ENCODE measurements at regions not wholly inside any gene's neighbourhood (a gene's known extent, or its start where the extent isn't known, plus 50 kb on each side); places are given as distances from the start of the nearest gene placed in this dataset.

DNA sequence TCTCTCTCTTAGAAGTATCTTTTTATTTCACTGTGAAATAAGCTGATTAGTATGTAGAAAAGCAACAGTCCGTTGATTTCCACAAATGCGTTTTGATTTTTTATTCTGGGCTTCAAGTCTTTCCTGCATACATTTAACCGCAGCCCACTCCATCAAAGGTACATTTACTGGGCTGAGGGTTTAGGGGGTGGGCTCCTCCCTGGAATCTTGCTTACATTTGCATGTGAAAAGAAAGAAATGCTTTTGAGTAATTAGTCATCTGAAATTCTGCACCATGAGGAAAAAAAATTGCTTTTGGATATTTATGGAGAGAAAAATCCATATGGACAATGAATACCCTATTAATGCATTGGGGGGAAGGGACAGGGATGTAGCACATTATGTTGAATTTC is 178.3 kb upstream of the MCHR2 start:
- in situ Hi-C loops (cut with MboI) = no loop called here
- intact Hi-C loops (cut with micrococcal nuclease; ENCODE audit: unreplicated experiment) = loop anchor here (5.0 kb wide), 1 partner anchor 45 kb away; no protein-coding TSS in a partner anchor
- peaks cover 6% of the 10 kb centered on the region for H3K4me1 ChIP-seq (ENCODE audit: control insufficient read depth, insufficient read depth, low read length)
- FAIRE-seq = no peak
- ChIA-PET CTCF (interaction anchor here (0.7 to 1.6 kb wide), 12 partner anchors 8 to 492 kb away, joined by 3 to 5 read pairs (median 4); no protein-coding TSS in a partner anchor), SMC1A (ENCODE audit: uncharacterized antibody, unreplicated experiment) (interaction anchor here (0.9 to 2.2 kb wide), 17 partner anchors 8 to 309 kb away, joined by 3 to 14 read pairs (median 4); no protein-coding TSS in a partner anchor), RAD21 (ENCODE audit: unreplicated experiment) (interaction anchor here (1.2 to 2.0 kb wide), 4 partner anchors 46 to 65 kb away, joined by 3 to 7 read pairs (median 5); no protein-coding TSS in a partner anchor), POLR2A (interaction anchor here (1.2 to 1.6 kb wide), 2 partner anchors 14 to 45 kb away, joined by 3 read pairs; no protein-coding TSS in a partner anchor)
- H3K4me2 ChIP-seq (ENCODE audit: control insufficient read depth, insufficient read depth) = no peak overlapping the region
- no peaks in the 10 kb centered on the region for H3K27me3 ChIP-seq (replicated peaks in 1 of 2; ENCODE audit: control insufficient read depth in 2 of 2, insufficient read depth in 2 of 2, low read length in 1 of 2)
- TF ChIP-seq, protein P1, sequence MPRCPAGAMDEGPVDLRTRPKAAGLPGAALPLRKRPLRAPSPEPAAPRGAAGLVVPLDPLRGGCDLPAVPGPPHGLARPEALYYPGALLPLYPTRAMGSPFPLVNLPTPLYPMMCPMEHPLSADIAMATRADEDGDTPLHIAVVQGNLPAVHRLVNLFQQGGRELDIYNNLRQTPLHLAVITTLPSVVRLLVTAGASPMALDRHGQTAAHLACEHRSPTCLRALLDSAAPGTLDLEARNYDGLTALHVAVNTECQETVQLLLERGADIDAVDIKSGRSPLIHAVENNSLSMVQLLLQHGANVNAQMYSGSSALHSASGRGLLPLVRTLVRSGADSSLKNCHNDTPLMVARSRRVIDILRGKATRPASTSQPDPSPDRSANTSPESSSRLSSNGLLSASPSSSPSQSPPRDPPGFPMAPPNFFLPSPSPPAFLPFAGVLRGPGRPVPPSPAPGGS (IDR thresholded peaks at IDR 0.05; ENCODE audit: borderline replicate concordance, insufficient read depth, low read depth, low read length, poor library complexity, severe bottlenecking) = no peak
- TF ChIP-seq TCF7 (IDR thresholded peaks at IDR 0.05; ENCODE audit: borderline replicate concordance) (no peak), NR2C1 (IDR thresholded peaks at IDR 0.05) (no peak), KDM1A (IDR thresholded peaks at IDR 0.05; ENCODE audit: borderline replicate concordance) (no peak), RAD51 (IDR thresholded peaks at IDR 0.05) (no peak)
- TF ChIP-seq, protein P2, sequence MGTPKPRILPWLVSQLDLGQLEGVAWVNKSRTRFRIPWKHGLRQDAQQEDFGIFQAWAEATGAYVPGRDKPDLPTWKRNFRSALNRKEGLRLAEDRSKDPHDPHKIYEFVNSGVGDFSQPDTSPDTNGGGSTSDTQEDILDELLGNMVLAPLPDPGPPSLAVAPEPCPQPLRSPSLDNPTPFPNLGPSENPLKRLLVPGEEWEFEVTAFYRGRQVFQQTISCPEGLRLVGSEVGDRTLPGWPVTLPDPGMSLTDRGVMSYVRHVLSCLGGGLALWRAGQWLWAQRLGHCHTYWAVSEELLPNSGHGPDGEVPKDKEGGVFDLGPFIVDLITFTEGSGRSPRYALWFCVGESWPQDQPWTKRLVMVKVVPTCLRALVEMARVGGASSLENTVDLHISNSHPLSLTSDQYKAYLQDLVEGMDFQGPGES (IDR thresholded peaks at IDR 0.05) = no peak
- TF ChIP-seq, protein P3, sequence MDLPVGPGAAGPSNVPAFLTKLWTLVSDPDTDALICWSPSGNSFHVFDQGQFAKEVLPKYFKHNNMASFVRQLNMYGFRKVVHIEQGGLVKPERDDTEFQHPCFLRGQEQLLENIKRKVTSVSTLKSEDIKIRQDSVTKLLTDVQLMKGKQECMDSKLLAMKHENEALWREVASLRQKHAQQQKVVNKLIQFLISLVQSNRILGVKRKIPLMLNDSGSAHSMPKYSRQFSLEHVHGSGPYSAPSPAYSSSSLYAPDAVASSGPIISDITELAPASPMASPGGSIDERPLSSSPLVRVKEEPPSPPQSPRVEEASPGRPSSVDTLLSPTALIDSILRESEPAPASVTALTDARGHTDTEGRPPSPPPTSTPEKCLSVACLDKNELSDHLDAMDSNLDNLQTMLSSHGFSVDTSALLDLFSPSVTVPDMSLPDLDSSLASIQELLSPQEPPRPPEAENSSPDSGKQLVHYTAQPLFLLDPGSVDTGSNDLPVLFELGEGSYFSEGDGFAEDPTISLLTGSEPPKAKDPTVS (IDR thresholded peaks at IDR 0.05; ENCODE audit: low read depth, low read length) = no peak
- WGBS (ENCODE audit: insufficient coverage, insufficient replicate concordance, low lambda C conversion rate, missing lambda C conversion rate) = 11% methylated on average over 3 of the region's 3 CpGs
- BruUV-seq (replicated peaks) = no TSS peak
- ATAC-seq = no peak
- H3K4me3 ChIP-seq = no peak overlapping the region
- H2AFZ ChIP-seq (ENCODE audit: control insufficient read depth, low read depth, low read length) = no peak overlapping the region
- no peaks in the 10 kb centered on the region for H4K20me1 ChIP-seq (ENCODE audit: control insufficient read depth, insufficient read depth)
- H3K79me2 ChIP-seq (ENCODE audit: control insufficient read depth, insufficient read depth, low read length) = no peaks in the 10 kb centered on the region
- no peak overlapping the region for H3K27ac ChIP-seq (ENCODE audit: control insufficient read depth, insufficient read depth)
- no peaks in the 10 kb centered on the region; the same call in 2 of the 3 replicates for H3K9me3 ChIP-seq (replicated peaks; ENCODE audit: control insufficient read depth, insufficient read depth, low read length)
- no peak overlapping the region for H3K9ac ChIP-seq (ENCODE audit: control insufficient read depth, insufficient read depth, low read length)
- DNase-seq (ENCODE audit: low read depth, low spot score) = no peak
- H3K36me3 ChIP-seq (ENCODE audit: control insufficient read depth in 2 of 2, insufficient read depth in 2 of 2, low read length in 1 of 2) = no peaks in the 10 kb centered on the region

Measured in GM12878 (cell line).